Activated T-helper 1 cell treated with anti-CD3 and anti-CD28 coated beads, Interleukin-12 subunit alpha, Interleukin-12 subunit beta, Interleukin-2, Interleukin-4 antibody, amounts not matched to agents 30 ng/mL and 10 ng/mL and 1 ng/mL, durations not matched to agents 14 hours and 24 hours and 36 hours (primary cell): ENCODE measurements at regions not wholly inside any gene's neighbourhood (a gene's known extent, or its start where the extent isn't known, plus 50 kb on each side); places are given as distances from the start of the nearest gene placed in this dataset.

Source experiments
- DNase-seq: peaks from one replicate; pipeline ENCODE4 v3.0.0; 2021; ENCODE audit warnings: low spot score
- H3K27ac Mint-ChIP-seq: one replicate; pipeline ENCODE4 v1.8.0; 2021; ENCODE audit warnings: mild to moderate bottlenecking, mixed read lengths
- H3K27me3 Mint-ChIP-seq: one replicate; pipeline ENCODE4 v1.8.0; 2022; ENCODE audit warnings: mild to moderate bottlenecking, moderate library complexity, mixed read lengths; ENCODE audit not compliant: insufficient read depth
- H3K36me3 Mint-ChIP-seq: one replicate; pipeline ENCODE4 v1.8.0; 2021; ENCODE audit warnings: low read depth, mixed read lengths
- H3K4me1 Mint-ChIP-seq: one replicate; pipeline ENCODE4 v1.8.0; 2021; ENCODE audit warnings: low read depth, mixed read lengths
- H3K4me3 Mint-ChIP-seq: one replicate; pipeline ENCODE4 v1.8.0; 2021; ENCODE audit warnings: mild to moderate bottlenecking, moderate library complexity, mixed read lengths
- H3K9me3 Mint-ChIP-seq: one replicate; pipeline ENCODE4 v1.8.0; 2021; ENCODE audit warnings: mixed read lengths
- intact Hi-C: fragments of 100-400 bp; cut with micrococcal nuclease; formaldehyde crosslinking; loops from one replicate; pipeline ENCODE4 v1.15.1; 2024

- Mint-ChIP-seq H3K4me1 (no peaks in the 10 kb centered on the region), H3K27me3 (peaks cover 12% of the 10 kb centered on the region), H3K9me3 (no peaks in the 10 kb centered on the region), H3K36me3 (no peaks in the 10 kb centered on the region), H3K27ac (no peak overlapping the region), H3K4me3 (no peak overlapping the region)
- no peak for DNase-seq
- intact Hi-C loops, result no loop called here
These were observed 89.1 kb upstream of the PHACTR3 start for GRCh38 chr20:59515013-59515905.

GRCh38 chr20:59515906-59516209 is 88.5 kb upstream of the PHACTR3 start:
- Mint-ChIP-seq H3K9me3 (no peaks in the 10 kb centered on the region), H3K4me3 (no peak overlapping the region), H3K36me3 (no peaks in the 10 kb centered on the region), H3K27ac (no peak overlapping the region), H3K4me1 (no peaks in the 10 kb centered on the region), H3K27me3 (peaks cover 16% of the 10 kb centered on the region)
- intact Hi-C loops, result no loop called here
- DNase-seq, result no peak

DNA sequence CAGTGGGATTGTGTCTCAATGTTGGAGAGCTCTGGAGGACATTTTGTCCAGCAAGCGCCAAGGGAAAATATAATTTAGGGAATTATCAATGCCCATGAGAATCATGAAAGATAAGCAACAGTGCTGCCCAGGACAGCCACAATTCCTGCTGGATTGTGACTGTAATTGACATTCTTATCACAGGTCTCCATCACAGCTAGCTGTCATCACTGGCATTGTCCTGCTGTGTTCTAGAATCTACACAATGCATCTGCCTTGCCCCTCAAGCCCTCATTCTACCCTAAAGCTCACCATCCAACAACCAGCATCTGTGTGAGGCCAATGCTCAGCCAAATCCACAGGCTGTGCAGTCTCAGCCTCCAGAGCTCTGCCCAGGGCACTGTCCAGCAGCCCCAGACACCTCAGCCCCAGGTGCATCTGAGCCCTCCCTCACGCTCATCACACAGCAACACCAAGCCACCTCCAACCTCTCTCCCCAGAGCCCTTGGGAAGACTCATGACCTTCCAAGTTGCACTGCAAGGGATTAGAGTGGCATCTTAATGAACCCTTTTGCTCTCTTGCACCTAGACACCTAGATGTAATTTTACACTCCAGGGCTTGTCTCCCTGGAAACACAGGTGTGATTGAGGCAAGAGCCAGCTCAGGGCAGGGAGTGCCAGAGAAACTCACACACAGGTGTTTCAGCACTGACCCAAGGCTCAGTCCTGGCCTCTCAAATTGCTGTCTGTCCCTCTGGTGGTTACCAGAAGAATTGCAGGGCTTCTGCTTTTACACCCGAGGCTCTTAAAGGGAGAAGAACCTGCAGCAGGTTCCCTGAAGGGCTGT is 85.2 kb upstream of the PHACTR3 start:
- peaks cover 30% of the 10 kb centered on the region for H3K27me3 Mint-ChIP-seq
- H3K4me1 Mint-ChIP-seq, result no peaks in the 10 kb centered on the region
- DNase-seq, result no peak

GRCh38 chr20:59519707-59520014 is 84.7 kb upstream of the PHACTR3 start:
- Mint-ChIP-seq H3K9me3 (no peaks in the 10 kb centered on the region), H3K36me3 (no peaks in the 10 kb centered on the region), H3K4me1 (no peaks in the 10 kb centered on the region), H3K4me3 (no peak overlapping the region), H3K27ac (no peak overlapping the region), H3K27me3 (peaks cover 35% of the 10 kb centered on the region)
- DNase-seq, result no peak
- intact Hi-C loops, result no loop called here

More for the DNA sequence above, 85.2 kb upstream of the PHACTR3 start:
- Mint-ChIP-seq H3K27ac (no peak overlapping the region), H3K36me3 (no peaks in the 10 kb centered on the region), H3K4me3 (no peak overlapping the region), H3K9me3 (no peaks in the 10 kb centered on the region)
- intact Hi-C loops, result no loop called here

DNA sequence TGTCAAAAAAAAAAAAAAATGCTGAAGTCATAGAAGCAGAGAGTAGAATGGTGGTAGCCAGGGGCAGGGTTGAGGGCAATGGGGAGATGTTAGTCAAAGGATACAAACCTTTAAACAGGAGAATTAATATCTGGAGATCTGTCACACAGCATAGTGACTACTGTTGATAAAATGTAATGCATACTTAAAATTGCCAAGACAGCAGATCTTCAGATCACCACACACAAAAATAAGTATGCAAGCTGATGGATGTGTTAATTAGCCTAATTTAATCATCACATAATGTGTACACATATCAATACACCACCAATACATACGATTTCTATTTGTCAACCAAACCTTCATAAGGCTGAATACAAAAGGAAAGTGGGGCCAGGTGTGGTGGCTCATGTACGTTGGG is 83.5 kb upstream of the PHACTR3 start:
- Mint-ChIP-seq H3K4me1 (no peaks in the 10 kb centered on the region), H3K9me3 (no peaks in the 10 kb centered on the region), H3K36me3 (no peaks in the 10 kb centered on the region), H3K4me3 (no peak overlapping the region), H3K27me3 (peaks cover 31% of the 10 kb centered on the region), H3K27ac (no peak overlapping the region)
- intact Hi-C loops, result no loop called here
- DNase-seq, result no peak

- Mint-ChIP-seq H3K27me3 (peaks cover 22% of the 10 kb centered on the region), H3K9me3 (no peaks in the 10 kb centered on the region), H3K4me3 (no peak overlapping the region), H3K36me3 (no peaks in the 10 kb centered on the region), H3K27ac (no peak overlapping the region), H3K4me1 (no peaks in the 10 kb centered on the region)
- intact Hi-C loops, result no loop called here
- DNase-seq, result no peak
These were observed 78.7 kb upstream of the PHACTR3 start for GRCh38 chr20:59525500-59526241.

DNA sequence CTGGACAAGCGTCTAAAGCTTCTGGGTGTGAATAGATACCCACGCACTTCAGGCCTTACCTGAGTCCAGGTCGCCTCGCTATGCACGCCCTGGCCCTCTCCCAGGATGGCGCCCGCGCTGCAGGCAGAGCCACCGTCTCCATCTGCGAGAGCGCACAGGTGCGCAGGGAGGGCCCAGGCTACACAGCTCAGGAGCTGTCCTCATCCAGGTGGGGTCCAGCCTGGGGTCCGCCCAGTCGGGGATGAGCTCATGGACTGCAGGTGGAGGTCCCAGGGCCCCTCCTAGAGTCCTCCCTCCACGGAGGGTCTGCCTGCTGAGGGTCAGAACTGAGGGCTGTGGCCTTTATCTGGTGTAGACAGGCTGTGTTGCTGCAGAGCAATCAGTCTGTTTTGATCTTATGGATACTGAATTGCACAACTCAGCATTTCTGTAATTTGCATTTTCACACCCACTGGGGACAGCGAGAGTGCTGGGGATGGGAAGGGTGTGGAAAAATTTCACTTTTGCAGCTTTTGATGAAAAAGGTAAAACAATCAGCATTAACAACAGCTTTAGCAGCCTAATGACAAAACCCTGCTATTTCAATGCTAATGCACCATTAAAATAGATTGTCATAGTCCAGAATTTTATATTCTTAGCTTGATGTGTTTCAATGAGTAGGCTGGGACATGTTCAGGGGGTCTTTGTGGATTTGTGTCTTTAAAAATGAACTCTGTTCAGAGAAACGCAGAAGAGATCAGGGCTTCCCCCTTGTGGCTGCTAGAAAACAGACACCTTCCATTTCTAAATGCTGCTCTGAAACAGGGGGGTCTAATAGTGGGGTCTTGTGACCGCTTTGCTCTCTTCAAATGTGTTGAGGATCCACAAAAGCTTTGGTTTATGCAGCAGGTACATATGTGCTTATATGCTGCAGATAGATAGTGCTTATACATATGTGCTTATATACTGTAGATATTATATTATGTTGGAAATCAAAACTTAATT is 77.8 kb upstream of the PHACTR3 start:
- intact Hi-C loops, result no loop called here

DNA sequence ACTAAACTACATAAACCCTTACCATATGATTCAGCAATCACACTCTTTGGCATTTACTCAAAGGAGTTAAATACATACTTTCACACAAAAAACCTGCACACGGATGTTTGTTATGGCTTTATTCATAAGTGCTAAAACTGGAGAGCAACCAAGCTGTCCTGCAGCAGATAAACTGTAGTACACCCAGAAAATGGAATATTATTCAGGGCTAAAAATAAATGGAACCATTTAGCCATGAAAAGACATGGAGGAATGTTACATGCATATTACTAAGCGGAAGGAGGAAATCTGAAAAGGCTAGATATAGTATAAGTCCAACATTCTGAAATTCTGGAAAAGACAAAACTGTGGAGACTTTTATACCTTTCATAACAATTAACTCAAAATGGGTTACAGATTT is 73.6 kb upstream of the PHACTR3 start:
- H3K36me3 Mint-ChIP-seq, result no peaks in the 10 kb centered on the region
- peaks cover 4% of the 10 kb centered on the region for H3K9me3 Mint-ChIP-seq
- no peak for DNase-seq
- H3K27me3 Mint-ChIP-seq, result peaks cover 5% of the 10 kb centered on the region
- H3K27ac Mint-ChIP-seq, result no peak overlapping the region
- no peaks in the 10 kb centered on the region for H3K4me1 Mint-ChIP-seq
- intact Hi-C loops, result no loop called here
- no peak overlapping the region for H3K4me3 Mint-ChIP-seq

More for the DNA sequence above, 77.8 kb upstream of the PHACTR3 start:
- no peaks in the 10 kb centered on the region for H3K36me3 Mint-ChIP-seq
- H3K9me3 Mint-ChIP-seq, result peaks cover 4% of the 10 kb centered on the region
- DNase-seq, result no peak
- no peak overlapping the region for H3K4me3 Mint-ChIP-seq
- peaks cover 24% of the 10 kb centered on the region for H3K27me3 Mint-ChIP-seq
- no peak overlapping the region for H3K27ac Mint-ChIP-seq
- H3K4me1 Mint-ChIP-seq, result no peaks in the 10 kb centered on the region

DNA sequence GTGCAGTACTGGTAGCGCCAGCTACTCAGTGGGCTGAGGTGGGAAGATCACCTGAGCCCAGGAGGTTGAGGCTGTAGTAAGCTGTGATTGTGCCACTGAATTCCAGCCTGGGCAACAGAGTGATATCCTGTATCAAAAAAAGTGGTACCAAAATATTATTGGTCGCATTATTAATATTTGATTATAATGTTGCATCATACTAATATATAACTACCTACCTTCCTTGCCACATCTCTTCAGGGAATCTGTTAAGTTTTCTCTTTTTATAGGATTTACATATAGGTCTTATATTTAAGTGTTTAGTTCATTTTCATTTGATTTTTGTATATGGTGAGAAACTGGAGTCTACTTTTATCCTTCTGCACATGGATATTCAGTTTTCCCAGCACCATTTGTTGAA is 66.3 kb upstream of the PHACTR3 start:
- H3K4me3 Mint-ChIP-seq, result no peak overlapping the region
- peaks cover 4% of the 10 kb centered on the region for H3K9me3 Mint-ChIP-seq
- no peak for DNase-seq
- no peaks in the 10 kb centered on the region for H3K36me3 Mint-ChIP-seq
- no peaks in the 10 kb centered on the region for H3K27me3 Mint-ChIP-seq
- intact Hi-C loops, result no loop called here
- H3K27ac Mint-ChIP-seq, result no peak overlapping the region
- no peaks in the 10 kb centered on the region for H3K4me1 Mint-ChIP-seq

- no peaks in the 10 kb centered on the region for H3K4me1 Mint-ChIP-seq
- no peak overlapping the region for H3K27ac Mint-ChIP-seq
- H3K9me3 Mint-ChIP-seq, result no peaks in the 10 kb centered on the region
- no peak for DNase-seq
- no peaks in the 10 kb centered on the region for H3K36me3 Mint-ChIP-seq
- no peaks in the 10 kb centered on the region for H3K27me3 Mint-ChIP-seq
- H3K4me3 Mint-ChIP-seq, result no peak overlapping the region
- intact Hi-C loops, result no loop called here
These were observed 56.7 kb upstream of the PHACTR3 start for GRCh38 chr20:59547596-59547995.
